HepG2 (cell line): ENCODE measurements at regions not wholly inside any gene's neighbourhood (a gene's known extent, or its start where the extent isn't known, plus 50 kb on each side); places are given as distances from the start of the nearest gene placed in this dataset.

Experiments used
- ATAC-seq: fragments of 200-7000 bp; cut with Tn5 transposase; 3 replicates; pipeline ENCODE4 v1.9.1; 2020; ENCODE audit warnings: mild to moderate bottlenecking, moderate library complexity
- BruUV-seq: library from RNA; stranded (reverse); fragments of 400-500 nt; replicated peaks from 2 replicates; lab custom pipeline; 2021; lab: Mats Ljungman, UMichigan
- CTCF ChIA-PET: fragments of 300-600 bp; formaldehyde crosslinking; extraction: SDS; loops from one replicate; lab custom pipeline; 2021; ENCODE audit warnings: low total read pairs, inconsistent platforms, low intra/inter-chr PET ratio; lab: Yijun Ruan, JAX
- POLR2A ChIA-PET: fragments of 350-600 bp; sonication (Branson Sonifier 250); formaldehyde crosslinking; loops from one replicate; lab custom pipeline; 2020; ENCODE audit warnings: antibody characterized with exemption, inconsistent platforms; lab: Yijun Ruan, JAX
- DNase-seq: peaks from one replicate; pipeline ENCODE4 v3.0.0-alpha.2; 2015; ENCODE audit warnings: low spot score
- FAIRE-seq: peaks from 3 replicates; lab custom pipeline; 2011; peaks lifted over from hg19 to GRCh38; lab: Jason Lieb, UNC
- H2AFZ ChIP-seq: one replicate; pipeline ENCODE4 v1.6.1; 2011; ENCODE audit warnings: low read length, inconsistent platforms
- H3K27ac ChIP-seq: fragments of 300-600 bp; 3 replicates; pipeline ENCODE4 v1.8.0; 2011; ENCODE audit warnings: mixed run types, mild to moderate bottlenecking, mixed read lengths, low read length, inconsistent platforms; ENCODE audit not compliant: insufficient read depth; ENCODE audit errors: extremely low read length
- H3K27me3 ChIP-seq, 2 experiments: fragments of 200-600 bp in 1 of 2; 2 replicates in 1 of 2; 3 replicates in 1 of 2; pipeline versions ENCODE4 v1.6.0 to v1.8.0; 2011; ENCODE audit warnings: low read length in 2 of 2, mild to moderate bottlenecking in 2 of 2, moderate library complexity in 2 of 2, inconsistent platforms in 1 of 2; ENCODE audit not compliant: insufficient read depth in 2 of 2, control insufficient read depth in 1 of 2
- H3K36me3 ChIP-seq, 2 experiments: fragments of 200-600 bp in 1 of 2; replicated peaks in 1 of 2; 2 replicates in 1 of 2; 3 replicates in 1 of 2; pipeline versions ENCODE4 v1.5.1 to v1.8.0; 2011; ENCODE audit warnings: low read length in 2 of 2, inconsistent platforms in 1 of 2; ENCODE audit not compliant: insufficient read depth in 2 of 2, control insufficient read depth in 1 of 2
- H3K4me1 ChIP-seq: 2 replicates; pipeline ENCODE4 v1.5.1; 2012; ENCODE audit warnings: low read length, inconsistent platforms; ENCODE audit not compliant: insufficient read depth
- H3K4me2 ChIP-seq: 2 replicates; pipeline ENCODE4 v1.6.0; 2011; ENCODE audit warnings: low read depth, low read length, inconsistent platforms
- H3K4me3 ChIP-seq, 3 experiments: fragments of 200-600 bp in 1 of 3; sonication (generic), shearing (Covaris generic) in 1 of 3; replicated peaks in 1 of 3; 2 replicates each; pipeline ENCODE4 v1.5.1; 2011 to 2016; ENCODE audit warnings: low read length in 3 of 3, inconsistent platforms in 2 of 3, low read depth in 2 of 3, mild to moderate bottlenecking in 2 of 3, control low read depth in 1 of 3, mixed read lengths in 1 of 3; ENCODE audit not compliant: insufficient read depth in 1 of 3
- H3K79me2 ChIP-seq: one replicate; pipeline ENCODE4 v1.6.1; 2011; ENCODE audit warnings: low read length, inconsistent platforms; ENCODE audit not compliant: insufficient read depth
- H3K9ac ChIP-seq: 2 replicates; pipeline ENCODE4 v1.6.0; 2011; ENCODE audit warnings: mild to moderate bottlenecking, low read depth, low read length, inconsistent platforms; ENCODE audit not compliant: insufficient read depth
- H3K9me3 ChIP-seq: 2 replicates; pipeline ENCODE4 v1.5.1; 2012; ENCODE audit warnings: mild to moderate bottlenecking, low read length
- H4K20me1 ChIP-seq: 2 replicates; pipeline ENCODE4 v1.6.0; 2011; ENCODE audit warnings: inconsistent platforms, mild to moderate bottlenecking, low read length, moderate library complexity; ENCODE audit not compliant: insufficient read depth
- ARHGAP35 ChIP-seq: sonication (generic); formaldehyde crosslinking; IDR thresholded peaks from 2 replicates; pipeline ENCODE4 v1.9.0; 2022; ENCODE audit warnings: mild to moderate bottlenecking, inconsistent platforms, moderate library complexity, missing genetic modification reagents, borderline replicate concordance
- MED13 ChIP-seq: sonication (generic); formaldehyde crosslinking; IDR thresholded peaks from 2 replicates; pipeline ENCODE4 v1.5.0; 2020; ENCODE audit warnings: missing genetic modification reagents
- NAIF1 ChIP-seq: sonication (generic); formaldehyde crosslinking; IDR thresholded peaks from 2 replicates; pipeline ENCODE4 v1.5.0; 2020; ENCODE audit warnings: mild to moderate bottlenecking, missing genetic modification reagents, borderline replicate concordance
- PAWR ChIP-seq: sonication (generic); formaldehyde crosslinking; IDR thresholded peaks from 2 replicates; pipeline ENCODE4 v1.4.0; 2020; ENCODE audit warnings: missing genetic modification reagents, mild to moderate bottlenecking, borderline replicate concordance
- RARA ChIP-seq: IDR thresholded peaks from 2 replicates; pipeline ENCODE4 v1.6.1; 2016; ENCODE audit warnings: missing genetic modification reagents, missing compliant biosample characterization
- ZBTB3 ChIP-seq: sonication (generic); formaldehyde crosslinking; IDR thresholded peaks from 2 replicates; pipeline ENCODE4 v1.4.0; 2020; ENCODE audit warnings: low read depth, mild to moderate bottlenecking, moderate library complexity, missing genetic modification reagents, borderline replicate concordance
- ZBTB7A ChIP-seq: sonication (generic); formaldehyde crosslinking; IDR thresholded peaks from 2 replicates; pipeline ENCODE4 v1.8.0; 2022; ENCODE audit warnings: mild to moderate bottlenecking, missing genetic modification reagents
- ZFP37 ChIP-seq: sonication (generic); formaldehyde crosslinking; IDR thresholded peaks from 2 replicates; pipeline ENCODE4 v1.4.0; 2020; ENCODE audit warnings: missing genetic modification reagents, borderline replicate concordance
- ZNF382 ChIP-seq: sonication (generic); formaldehyde crosslinking; IDR thresholded peaks from 2 replicates; pipeline ENCODE4 v1.5.0; 2020; ENCODE audit warnings: missing genetic modification reagents, mild to moderate bottlenecking, borderline replicate concordance
- ZSCAN29 ChIP-seq: sonication (generic); formaldehyde crosslinking; conservative IDR thresholded peaks from 2 replicates; pipeline ENCODE4 v1.4.0; 2020; ENCODE audit warnings: mild to moderate bottlenecking, missing genetic modification reagents
- WGBS: methylation state at CpG from one replicate; pipeline ENCODE4 v1.1.6; 2017; ENCODE audit warnings: low lambda C conversion rate; 5-methylcytosine and 5-hydroxymethylcytosine counted together
- in situ Hi-C: cut with HindIII; loops from 2 replicates; pipeline ENCODE4 v1.10.0; 2017; ENCODE audit warnings: low pct_unique_long_range_greater_than_20kb; ENCODE audit not compliant: extremely low pct_ligation_motif_present
- intact Hi-C: fragments of 100-400 bp; cut with micrococcal nuclease; formaldehyde crosslinking; loops from one replicate; pipeline ENCODE4 v1.10.0; 2022; ENCODE audit not compliant: unreplicated experiment
- TF ChIP-seq, protein P1 (sequence below): sonication (generic); formaldehyde crosslinking; IDR thresholded peaks from 2 replicates; pipeline ENCODE4 v1.4.0; 2020; ENCODE audit warnings: missing genetic modification reagents
- TF ChIP-seq, protein P2 (sequence below), 2 experiments: sonication (generic) in 1 of 2; formaldehyde crosslinking in 1 of 2; IDR thresholded peaks; 2 replicates each; pipeline versions ENCODE4 v1.4.0 to v1.6.1; 2018 to 2020; ENCODE audit warnings: missing genetic modification reagents in 2 of 2, borderline replicate concordance in 1 of 2, low read depth in 1 of 2, mild to moderate bottlenecking in 1 of 2, missing biosample characterization in 1 of 2
- TF ChIP-seq, protein P3 (sequence below): sonication (generic); formaldehyde crosslinking; IDR thresholded peaks from 2 replicates; pipeline ENCODE4 v1.8.0; 2022; ENCODE audit warnings: missing genetic modification reagents, mild to moderate bottlenecking, borderline replicate concordance
- TF ChIP-seq, protein P4 (sequence below): sonication (generic); formaldehyde crosslinking; IDR thresholded peaks from 2 replicates; pipeline ENCODE4 v1.8.0; 2022; ENCODE audit warnings: mild to moderate bottlenecking, missing genetic modification reagents, moderate library complexity
- TF ChIP-seq, protein P5 (sequence below): sonication (generic); formaldehyde crosslinking; IDR thresholded peaks from 2 replicates; pipeline ENCODE4 v1.4.0; 2020; ENCODE audit warnings: missing genetic modification reagents, borderline replicate concordance

DNA sequence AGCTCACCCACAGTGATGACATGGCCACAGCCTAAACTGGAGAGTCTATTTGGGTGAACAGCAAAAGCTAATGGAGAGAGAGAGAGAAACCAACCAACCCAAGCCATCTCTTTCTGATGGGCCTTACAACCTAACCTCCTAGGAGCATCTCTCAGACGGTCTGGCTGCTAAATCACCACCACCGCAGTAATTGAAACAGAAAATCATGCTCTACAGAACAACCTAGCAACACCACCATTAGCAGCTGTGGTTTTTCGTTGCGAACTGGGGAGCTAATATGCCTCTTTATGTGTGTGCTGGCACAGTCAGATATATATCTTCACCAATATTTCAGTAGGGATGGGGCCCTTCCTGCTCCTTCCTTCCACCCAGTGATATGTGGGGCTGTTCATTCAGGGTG lies 166.9 kb upstream of the PROK2 start:
- WGBS, result 33% methylated on average over 4 of the region's 4 CpGs
- Histone ChIP-seq H2AFZ (no peak overlapping the region), H3K9ac (no peak overlapping the region), H3K79me2 (no peaks in the 10 kb centered on the region), H3K9me3 (no peaks in the 10 kb centered on the region), H3K4me1 (no peaks in the 10 kb centered on the region), H3K4me2 (no peak overlapping the region), H4K20me1 (no peaks in the 10 kb centered on the region), H3K4me3 (no peak overlapping the region), H3K27me3 (peaks cover 0 to 10% of the 10 kb centered on the region in 2 experiments; a peak in 3 of 5 replicates), H3K36me3 (no peaks in the 10 kb centered on the region), H3K27ac (no peak overlapping the region)
- DNase-seq (no peak), ATAC-seq (no peak), FAIRE-seq (no peak)
- no TSS peak for BruUV-seq
- CTCF ChIA-PET, result no interaction called here
- POLR2A ChIA-PET, result no interaction called here
- intact Hi-C loops, result loop anchor here (10.0 kb wide), 2 partner anchors 77 to 1133 kb away; no protein-coding TSS in a partner anchor
- in situ Hi-C loops, result loop anchor here (25.0 kb wide), 1 partner anchor 860 kb away; no protein-coding TSS in a partner anchor
- TF ChIP-seq ZNF382 (CRISPR knock-in tag) (no peak), ARHGAP35 (CRISPR knock-in tag) (no peak), ZFP37 (no peak), ZSCAN29 (CRISPR knock-in tag) (no peak), NAIF1 (no peak), RARA (CRISPR knock-in tag) (no peak), PAWR (CRISPR knock-in tag) (no peak), MED13 (CRISPR knock-in tag) (no peak), ZBTB7A (CRISPR knock-in tag) (no peak), ZBTB3 (CRISPR knock-in tag) (no peak)
- TF ChIP-seq, protein P1, sequence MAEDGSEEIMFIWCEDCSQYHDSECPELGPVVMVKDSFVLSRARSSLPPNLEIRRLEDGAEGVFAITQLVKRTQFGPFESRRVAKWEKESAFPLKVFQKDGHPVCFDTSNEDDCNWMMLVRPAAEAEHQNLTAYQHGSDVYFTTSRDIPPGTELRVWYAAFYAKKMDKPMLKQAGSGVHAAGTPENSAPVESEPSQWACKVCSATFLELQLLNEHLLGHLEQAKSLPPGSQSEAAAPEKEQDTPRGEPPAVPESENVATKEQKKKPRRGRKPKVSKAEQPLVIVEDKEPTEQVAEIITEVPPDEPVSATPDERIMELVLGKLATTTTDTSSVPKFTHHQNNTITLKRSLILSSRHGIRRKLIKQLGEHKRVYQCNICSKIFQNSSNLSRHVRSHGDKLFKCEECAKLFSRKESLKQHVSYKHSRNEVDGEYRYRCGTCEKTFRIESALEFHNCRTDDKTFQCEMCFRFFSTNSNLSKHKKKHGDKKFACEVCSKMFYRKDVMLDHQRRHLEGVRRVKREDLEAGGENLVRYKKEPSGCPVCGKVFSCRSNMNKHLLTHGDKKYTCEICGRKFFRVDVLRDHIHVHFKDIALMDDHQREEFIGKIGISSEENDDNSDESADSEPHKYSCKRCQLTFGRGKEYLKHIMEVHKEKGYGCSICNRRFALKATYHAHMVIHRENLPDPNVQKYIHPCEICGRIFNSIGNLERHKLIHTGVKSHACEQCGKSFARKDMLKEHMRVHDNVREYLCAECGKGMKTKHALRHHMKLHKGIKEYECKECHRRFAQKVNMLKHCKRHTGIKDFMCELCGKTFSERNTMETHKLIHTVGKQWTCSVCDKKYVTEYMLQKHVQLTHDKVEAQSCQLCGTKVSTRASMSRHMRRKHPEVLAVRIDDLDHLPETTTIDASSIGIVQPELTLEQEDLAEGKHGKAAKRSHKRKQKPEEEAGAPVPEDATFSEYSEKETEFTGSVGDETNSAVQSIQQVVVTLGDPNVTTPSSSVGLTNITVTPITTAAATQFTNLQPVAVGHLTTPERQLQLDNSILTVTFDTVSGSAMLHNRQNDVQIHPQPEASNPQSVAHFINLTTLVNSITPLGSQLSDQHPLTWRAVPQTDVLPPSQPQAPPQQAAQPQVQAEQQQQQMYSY (CRISPR knock-in tag), result no peak
- TF ChIP-seq, protein P2, sequence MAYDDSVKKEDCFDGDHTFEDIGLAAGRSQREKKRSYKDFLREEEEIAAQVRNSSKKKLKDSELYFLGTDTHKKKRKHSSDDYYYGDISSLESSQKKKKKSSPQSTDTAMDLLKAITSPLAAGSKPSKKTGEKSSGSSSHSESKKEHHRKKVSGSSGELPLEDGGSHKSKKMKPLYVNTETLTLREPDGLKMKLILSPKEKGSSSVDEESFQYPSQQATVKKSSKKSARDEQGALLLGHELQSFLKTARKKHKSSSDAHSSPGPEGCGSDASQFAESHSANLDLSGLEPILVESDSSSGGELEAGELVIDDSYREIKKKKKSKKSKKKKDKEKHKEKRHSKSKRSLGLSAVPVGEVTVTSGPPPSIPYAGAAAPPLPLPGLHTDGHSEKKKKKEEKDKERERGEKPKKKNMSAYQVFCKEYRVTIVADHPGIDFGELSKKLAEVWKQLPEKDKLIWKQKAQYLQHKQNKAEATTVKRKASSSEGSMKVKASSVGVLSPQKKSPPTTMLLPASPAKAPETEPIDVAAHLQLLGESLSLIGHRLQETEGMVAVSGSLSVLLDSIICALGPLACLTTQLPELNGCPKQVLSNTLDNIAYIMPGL (CRISPR knock-in tag; IDR thresholded peaks at IDR 0.05; ENCODE audit: borderline replicate concordance in 1 of 2, low read depth in 1 of 2), result no peak
- TF ChIP-seq, protein P3, sequence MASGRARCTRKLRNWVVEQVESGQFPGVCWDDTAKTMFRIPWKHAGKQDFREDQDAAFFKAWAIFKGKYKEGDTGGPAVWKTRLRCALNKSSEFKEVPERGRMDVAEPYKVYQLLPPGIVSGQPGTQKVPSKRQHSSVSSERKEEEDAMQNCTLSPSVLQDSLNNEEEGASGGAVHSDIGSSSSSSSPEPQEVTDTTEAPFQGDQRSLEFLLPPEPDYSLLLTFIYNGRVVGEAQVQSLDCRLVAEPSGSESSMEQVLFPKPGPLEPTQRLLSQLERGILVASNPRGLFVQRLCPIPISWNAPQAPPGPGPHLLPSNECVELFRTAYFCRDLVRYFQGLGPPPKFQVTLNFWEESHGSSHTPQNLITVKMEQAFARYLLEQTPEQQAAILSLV (CRISPR knock-in tag), result no peak
- TF ChIP-seq, protein P4, sequence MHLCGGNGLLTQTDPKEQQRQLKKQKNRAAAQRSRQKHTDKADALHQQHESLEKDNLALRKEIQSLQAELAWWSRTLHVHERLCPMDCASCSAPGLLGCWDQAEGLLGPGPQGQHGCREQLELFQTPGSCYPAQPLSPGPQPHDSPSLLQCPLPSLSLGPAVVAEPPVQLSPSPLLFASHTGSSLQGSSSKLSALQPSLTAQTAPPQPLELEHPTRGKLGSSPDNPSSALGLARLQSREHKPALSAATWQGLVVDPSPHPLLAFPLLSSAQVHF, result no peak
- TF ChIP-seq, protein P5, sequence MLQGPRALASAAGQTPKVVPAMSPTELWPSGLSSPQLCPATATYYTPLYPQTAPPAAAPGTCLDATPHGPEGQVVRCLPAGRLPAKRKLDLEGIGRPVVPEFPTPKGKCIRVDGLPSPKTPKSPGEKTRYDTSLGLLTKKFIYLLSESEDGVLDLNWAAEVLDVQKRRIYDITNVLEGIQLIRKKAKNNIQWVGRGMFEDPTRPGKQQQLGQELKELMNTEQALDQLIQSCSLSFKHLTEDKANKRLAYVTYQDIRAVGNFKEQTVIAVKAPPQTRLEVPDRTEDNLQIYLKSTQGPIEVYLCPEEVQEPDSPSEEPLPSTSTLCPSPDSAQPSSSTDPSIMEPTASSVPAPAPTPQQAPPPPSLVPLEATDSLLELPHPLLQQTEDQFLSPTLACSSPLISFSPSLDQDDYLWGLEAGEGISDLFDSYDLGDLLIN (CRISPR knock-in tag), result no peak
